Ishikawa (cell line): ENCODE measurements at regions not wholly inside any gene's neighbourhood (a gene's known extent, or its start where the extent isn't known, plus 50 kb on each side); places are given as distances from the start of the nearest gene placed in this dataset.

Experiments
- CEBPB ChIP-seq: IDR thresholded peaks from 2 replicates; pipeline ENCODE4 v1.6.1; 2012
- CREB1 ChIP-seq: IDR thresholded peaks from 2 replicates; pipeline ENCODE4 v1.6.1; 2012; ENCODE audit warnings: low read depth
- EGR1 ChIP-seq: IDR thresholded peaks from 2 replicates; pipeline ENCODE4 v1.6.1; 2012
- EP300 ChIP-seq: IDR thresholded peaks from 2 replicates; pipeline ENCODE4 v1.6.1; 2012; ENCODE audit warnings: borderline replicate concordance
- FOXM1 ChIP-seq: IDR thresholded peaks from 2 replicates; pipeline ENCODE4 v1.6.1; 2012; ENCODE audit warnings: low read depth, borderline replicate concordance
- MAX ChIP-seq: IDR thresholded peaks from 2 replicates; pipeline ENCODE4 v1.6.1; 2012
- NFIC ChIP-seq: IDR thresholded peaks from 2 replicates; pipeline ENCODE4 v1.6.1; 2012
- RAD21 ChIP-seq: IDR thresholded peaks from 2 replicates; pipeline ENCODE4 v1.6.1; 2012; ENCODE audit warnings: low read depth
- REST ChIP-seq: IDR thresholded peaks from 2 replicates; pipeline ENCODE4 v1.6.1; 2012; ENCODE audit warnings: low read depth, mild to moderate bottlenecking
- TAF1 ChIP-seq: IDR thresholded peaks from 2 replicates; pipeline ENCODE4 v1.6.1; 2012; ENCODE audit warnings: low read depth, mild to moderate bottlenecking
- TCF12 ChIP-seq: IDR thresholded peaks from 2 replicates; pipeline ENCODE4 v1.6.1; 2012; ENCODE audit warnings: low read depth
- TEAD4 ChIP-seq: IDR thresholded peaks from 2 replicates; pipeline ENCODE4 v1.6.1; 2012
- USF1 ChIP-seq: IDR thresholded peaks from 2 replicates; pipeline ENCODE4 v1.6.1; 2012
- YY1 ChIP-seq: IDR thresholded peaks from 2 replicates; pipeline ENCODE4 v1.6.1; 2012; ENCODE audit warnings: low read depth
- ZBTB7A ChIP-seq: IDR thresholded peaks from 2 replicates; pipeline ENCODE4 v1.6.1; 2012; ENCODE audit warnings: low read depth

- TF ChIP-seq ZBTB7A, result no peak
- no peak for TF ChIP-seq NFIC
- no peak for TF ChIP-seq EGR1
- no peak for TF ChIP-seq TAF1
- TF ChIP-seq MAX, result no peak
- TF ChIP-seq RAD21, result no peak
- TF ChIP-seq TEAD4, result no peak
- no peak for TF ChIP-seq YY1
- TF ChIP-seq USF1, result no peak
Measured at GRCh38 chr10:128701381-128701780, 575.2 kb upstream of the MKI67 start.

GRCh38 chr10:128701837-128702236, 575.6 kb upstream of the MKI67 start:
- TF ChIP-seq TAF1, result no peak
- TF ChIP-seq CEBPB, result no peak
- no peak for TF ChIP-seq REST
- TF ChIP-seq RAD21, result no peak
- TF ChIP-seq NFIC, result no peak
- TF ChIP-seq USF1, result no peak
- no peak for TF ChIP-seq TCF12
- TF ChIP-seq ZBTB7A, result no peak
- no peak for TF ChIP-seq TEAD4
- TF ChIP-seq FOXM1, result no peak
- TF ChIP-seq MAX, result no peak
- TF ChIP-seq CREB1, result no peak
- TF ChIP-seq EGR1, result no peak
- TF ChIP-seq YY1, result no peak
- TF ChIP-seq EP300, result no peak

- TF ChIP-seq TCF12 (no peak), ZBTB7A (no peak), MAX (no peak), USF1 (no peak), TEAD4 (no peak), TAF1 (no peak), NFIC (no peak), EP300 (no peak), CEBPB (no peak), RAD21 (no peak), REST (no peak), CREB1 (no peak)
Measured at GRCh38 chr10:128704716-128705115, 578.5 kb upstream of the MKI67 start.

GRCh38 chr10:128708182-128708581, 582.0 kb upstream of the MKI67 start:
- TF ChIP-seq TCF12 (no peak), REST (no peak), RAD21 (no peak)

GRCh38 chr10:128709686-128710085, 583.5 kb upstream of the MKI67 start:
- TF ChIP-seq TAF1, result no peak
- TF ChIP-seq ZBTB7A, result no peak
- no peak for TF ChIP-seq YY1
- TF ChIP-seq MAX, result no peak
- TF ChIP-seq EP300, result no peak
- TF ChIP-seq CREB1, result no peak
- no peak for TF ChIP-seq USF1
- TF ChIP-seq EGR1, result no peak
- no peak for TF ChIP-seq FOXM1
- no peak for TF ChIP-seq CEBPB
- no peak for TF ChIP-seq NFIC
- no peak for TF ChIP-seq TEAD4
